NCI-H2107 treated with DMSO at 0.1 percent for 48 hours (cell line): ENCODE measurements at regions not wholly inside any gene's neighbourhood (a gene's known extent, or its start where the extent isn't known, plus 50 kb on each side); places are given as distances from the start of the nearest gene placed in this dataset.
"Not testable (repeated sequence)": the region's sequence is repeated elsewhere in the genome, so short reads cannot be mapped to it uniquely, and the experiment has no call there.

Experiments used
- DNase-seq: peaks from one replicate; lab custom pipeline; 2025; ENCODE audit not compliant: unreplicated experiment; lab: John Stamatoyannopoulos, UW

DNA sequence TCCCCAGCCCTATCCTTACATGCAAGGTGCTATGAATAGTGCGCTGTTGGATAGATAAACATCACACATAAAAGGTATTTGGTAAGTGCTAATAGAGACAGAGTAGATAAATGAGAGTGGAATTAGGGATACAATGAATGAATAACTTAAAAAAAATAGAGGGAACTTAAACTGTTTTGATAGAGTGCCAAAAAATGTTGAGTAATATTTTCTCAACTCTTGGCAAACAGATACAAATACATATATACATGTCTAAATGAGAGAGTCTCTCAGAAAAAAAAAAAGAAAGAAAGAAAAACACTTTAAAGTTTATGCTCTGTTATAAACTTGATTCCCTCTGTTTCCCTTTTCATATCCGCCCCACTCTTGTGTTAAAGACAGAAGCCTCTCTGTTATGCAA is 667.4 kb downstream of the ROBO2 start:
- no peak for DNase-seq

DNA sequence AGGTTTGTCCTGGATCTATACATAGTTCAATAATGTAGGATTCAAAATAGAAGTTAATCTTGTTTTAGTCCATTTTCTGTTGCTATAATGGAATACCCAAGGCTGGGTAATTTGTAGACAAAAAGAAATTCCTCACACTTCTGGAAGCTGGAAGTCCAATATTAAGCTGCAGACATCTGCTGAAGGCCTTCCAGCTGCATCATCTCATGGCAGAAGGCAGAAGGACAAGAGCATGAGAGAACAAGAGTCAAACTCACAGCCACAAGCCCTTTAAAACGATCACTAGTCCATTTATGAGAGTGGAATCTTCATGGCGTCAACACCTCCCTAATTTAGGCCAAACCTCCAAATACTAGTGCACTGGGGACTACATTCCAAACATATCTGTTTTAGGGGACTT is 669.3 kb downstream of the ROBO2 start:
- no peak for DNase-seq

DNA sequence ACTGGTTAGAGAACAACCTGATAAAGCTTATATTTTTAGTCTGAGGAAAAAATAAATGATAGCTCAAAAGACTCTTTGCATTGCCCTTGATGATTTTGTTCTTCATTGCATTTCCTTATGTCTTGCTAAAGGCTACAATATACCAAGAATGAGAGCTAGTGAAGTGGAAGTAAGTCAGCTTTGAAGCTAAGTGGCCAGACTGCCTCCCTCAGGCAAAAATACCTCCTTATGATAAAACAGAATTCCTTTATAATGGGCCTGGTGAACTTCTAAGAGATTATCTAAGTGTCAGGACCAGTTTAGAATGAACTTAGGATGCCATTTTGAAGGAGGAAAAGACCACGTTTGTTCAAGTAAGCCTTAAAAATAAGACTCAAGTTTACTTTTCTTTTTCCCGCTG is 678.4 kb downstream of the ROBO2 start:
- no peak for DNase-seq

DNA sequence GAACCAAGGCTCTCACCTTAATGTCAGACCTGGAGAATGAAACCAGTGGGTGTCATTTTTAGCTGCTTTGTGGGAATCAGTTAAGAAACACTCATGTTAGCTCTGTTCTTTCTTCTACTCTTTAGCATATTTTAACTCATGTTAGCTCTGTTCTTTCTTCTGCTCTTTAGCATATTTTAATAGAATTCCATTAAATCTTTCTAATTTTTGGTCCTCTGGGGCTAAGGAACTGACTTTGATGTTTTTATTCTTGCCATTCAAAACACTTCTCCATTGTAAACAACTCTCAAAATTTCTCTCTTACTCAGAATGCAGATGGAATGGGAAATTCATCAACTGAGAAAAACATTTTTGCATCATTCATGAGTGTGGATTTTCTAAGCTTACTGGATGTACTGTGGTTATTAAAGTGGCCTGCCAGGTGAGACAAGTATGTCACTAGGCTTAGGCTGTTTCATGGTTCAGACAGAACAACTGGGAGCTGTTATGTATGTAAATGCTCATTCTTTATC is 680.6 kb downstream of the ROBO2 start:
- DNase-seq: no peak

DNA sequence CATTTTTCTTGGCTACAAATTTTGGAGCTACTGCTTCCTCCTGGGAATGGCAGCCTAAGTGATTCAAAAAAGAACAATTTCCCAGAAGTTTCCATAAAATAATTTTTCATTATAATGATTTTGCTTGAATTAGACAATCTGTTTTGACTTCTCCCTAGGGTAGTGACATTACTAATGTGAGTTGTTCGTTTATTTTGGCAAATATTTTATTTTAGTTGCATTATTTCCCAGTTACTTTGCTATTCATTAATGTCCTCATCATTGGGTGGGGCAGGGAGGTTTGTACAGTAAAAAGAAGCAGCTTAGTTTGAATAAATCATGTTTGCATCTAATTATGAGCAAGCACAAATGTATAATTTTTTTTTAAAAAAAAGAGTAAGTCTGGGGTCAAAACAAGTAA is 686.6 kb downstream of the ROBO2 start:
- no peak for DNase-seq

DNA sequence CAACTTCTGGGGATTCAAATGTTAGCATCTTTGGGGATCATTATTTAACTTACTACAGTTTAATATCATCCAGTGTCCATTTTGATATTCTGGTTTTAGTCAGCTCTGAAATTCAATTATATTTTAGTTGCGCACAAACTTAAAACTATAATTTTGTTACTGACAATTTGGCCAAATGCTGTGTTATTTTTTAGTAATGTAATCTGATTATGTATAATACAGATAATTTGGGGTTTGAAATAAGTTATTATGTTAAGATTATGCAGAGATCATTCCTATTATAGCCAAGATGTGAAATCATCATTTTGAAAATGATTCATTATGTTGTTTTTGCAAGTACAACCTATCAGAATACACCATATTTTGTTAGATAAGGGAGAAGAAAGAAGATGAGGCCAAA is 706.1 kb downstream of the ROBO2 start:
- DNase-seq: no peak

DNA sequence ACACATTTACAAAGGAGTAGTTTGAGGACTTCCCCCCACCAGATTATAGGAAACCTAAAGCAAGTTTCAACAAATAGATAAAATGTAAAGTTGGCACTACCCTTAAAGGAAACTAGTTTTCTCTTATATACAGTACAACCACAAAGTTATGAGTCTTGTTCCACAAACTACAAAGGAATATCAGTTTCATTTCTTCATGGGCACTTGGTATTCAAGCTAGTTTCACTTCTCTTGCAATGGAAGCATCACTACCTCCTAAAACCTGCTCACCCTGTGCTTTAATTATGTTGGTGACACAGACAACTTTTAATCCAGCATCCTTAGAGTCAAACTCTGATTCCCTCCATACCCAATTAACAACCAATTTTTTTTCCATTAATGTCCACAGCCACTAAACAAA is 707.0 kb downstream of the ROBO2 start:
- DNase-seq: no peak

DNA sequence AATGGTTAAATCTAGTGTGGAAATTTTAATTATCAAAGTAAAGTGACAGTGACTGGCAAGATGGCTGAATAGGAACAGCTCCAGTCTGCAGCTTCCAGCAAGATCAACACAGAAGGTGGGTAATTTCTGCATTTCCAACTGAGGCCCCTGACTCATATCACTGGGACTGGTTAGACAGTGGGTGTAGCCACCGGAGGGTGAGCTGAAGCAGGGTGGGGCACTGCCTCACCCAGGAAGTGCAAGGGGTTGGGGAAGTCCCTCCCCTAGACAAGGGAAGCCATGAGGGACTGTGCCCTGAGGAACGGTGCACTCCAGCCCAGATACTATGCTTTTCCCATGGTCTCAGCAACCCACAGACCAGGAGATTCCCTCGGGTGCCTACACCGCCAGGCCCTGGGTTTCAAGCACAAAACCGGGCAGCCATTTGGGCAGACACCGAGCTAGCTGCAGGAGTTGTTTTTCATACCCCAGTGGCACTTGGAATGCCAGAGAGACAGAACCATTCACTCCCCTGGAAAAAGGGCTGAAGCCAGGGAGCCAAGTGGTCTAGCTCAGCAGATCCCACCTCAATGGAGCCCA is 716.6 kb downstream of the ROBO2 start:
- not testable (repeated sequence) for DNase-seq

DNA sequence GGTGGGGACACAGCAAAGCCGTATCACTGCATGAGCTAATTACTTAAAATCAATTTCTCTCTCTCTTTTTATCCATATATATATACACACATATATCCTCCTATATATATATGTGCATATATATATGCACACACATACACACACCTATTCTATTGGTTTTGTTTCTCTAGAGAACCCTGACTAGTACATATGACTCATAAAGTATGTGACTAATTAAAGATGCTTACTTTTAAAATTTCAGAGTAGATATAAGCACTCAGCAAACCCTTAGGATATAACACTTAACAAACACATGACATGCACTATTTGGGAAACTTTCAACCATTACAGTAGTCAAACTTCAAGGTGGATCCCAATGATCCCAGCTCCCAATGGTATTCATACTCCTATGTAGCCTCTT is 732.6 kb downstream of the ROBO2 start:
- no peak for DNase-seq

DNA sequence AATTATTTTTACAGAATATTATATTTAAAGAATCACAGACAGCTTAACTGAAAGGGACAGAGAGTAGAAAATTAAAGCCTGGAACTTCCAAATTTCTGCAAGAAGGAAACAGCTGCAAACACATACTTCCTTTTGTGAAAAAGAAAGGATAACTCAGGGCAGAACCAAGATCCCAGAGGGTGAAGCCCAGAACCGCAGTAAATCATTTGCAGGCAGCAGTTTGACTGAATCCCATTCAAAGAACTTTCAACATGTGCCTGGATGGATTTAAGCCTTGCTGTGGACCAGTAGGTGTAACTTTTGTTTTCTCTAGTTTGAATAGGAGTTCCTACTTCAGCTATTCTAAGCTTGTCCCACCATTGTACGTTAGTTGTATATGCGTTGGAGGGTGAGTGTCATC is 733.2 kb downstream of the ROBO2 start:
- DNase-seq: no peak

DNA sequence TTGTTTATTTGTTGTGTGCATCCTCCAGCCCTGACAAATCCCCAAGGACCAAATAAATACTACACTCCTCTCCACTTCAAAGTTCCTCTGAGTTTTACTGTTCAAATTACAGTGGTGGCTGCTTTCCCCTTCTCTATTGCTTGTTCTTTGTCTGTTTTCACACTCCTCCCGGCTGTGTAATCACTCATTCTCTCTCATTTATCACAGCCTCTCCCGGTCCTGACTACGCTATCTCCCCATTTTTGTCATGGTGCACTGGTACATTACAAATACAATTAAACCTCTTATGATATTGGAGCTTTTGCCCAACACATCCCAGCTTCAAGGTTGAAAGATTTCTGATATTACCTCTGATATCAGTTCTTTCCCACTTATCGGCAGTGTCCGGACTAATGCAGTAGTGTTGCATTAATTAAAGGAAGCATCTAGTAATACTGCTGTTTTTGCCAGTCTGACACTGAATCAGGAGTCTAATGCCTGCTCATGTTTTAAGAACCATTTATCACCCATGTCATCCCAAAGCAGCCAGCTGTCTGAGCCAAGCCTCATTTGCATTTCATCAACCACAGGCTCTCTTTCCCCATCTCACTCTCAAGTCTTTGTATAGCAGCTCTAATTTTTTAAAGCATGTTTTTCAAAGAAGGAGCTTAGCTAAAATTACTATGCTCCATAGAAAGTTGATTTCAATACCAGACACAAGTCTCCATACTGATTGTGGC is 740.5 kb downstream of the ROBO2 start:
- peak; percentile 52 for DNase-seq

DNA sequence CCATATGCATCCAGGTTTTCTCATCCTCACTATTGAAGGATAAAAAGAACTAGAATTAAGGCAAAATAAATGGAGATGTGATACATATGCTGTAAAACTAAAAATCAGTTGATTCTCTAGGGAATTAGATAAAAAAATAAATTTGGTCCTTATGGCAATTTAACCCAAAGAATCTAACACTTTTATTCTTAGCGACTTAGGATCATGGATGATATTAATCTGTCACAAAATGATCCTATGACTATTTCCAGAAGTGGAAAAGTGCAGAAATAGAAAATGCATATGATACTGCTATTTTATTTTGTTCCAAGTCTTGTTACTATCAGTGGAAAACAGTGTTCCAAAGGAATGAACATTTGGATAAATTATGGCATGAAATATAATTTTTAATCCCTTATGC is 746.3 kb downstream of the ROBO2 start:
- DNase-seq: no peak

DNA sequence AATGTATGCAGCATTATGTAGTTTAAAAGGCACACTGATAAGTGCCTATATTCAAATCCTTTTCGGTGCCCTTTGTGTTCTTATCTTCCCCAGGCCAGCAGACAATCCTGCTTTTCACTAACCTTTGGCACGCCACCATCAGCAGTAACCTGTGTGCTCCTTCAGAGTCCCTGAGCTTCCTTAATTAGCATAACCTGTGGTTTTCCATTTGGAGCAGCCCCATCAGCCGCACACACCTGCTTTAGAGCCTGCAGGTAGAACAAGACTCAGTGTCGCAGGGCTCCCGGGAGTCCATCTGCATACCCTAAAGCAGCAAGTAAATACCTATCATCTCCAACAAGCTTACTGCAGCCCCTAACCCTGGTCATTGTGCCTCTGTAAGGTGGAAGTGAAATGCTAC is 755.1 kb downstream of the ROBO2 start:
- peak; percentile 93 for DNase-seq

DNA sequence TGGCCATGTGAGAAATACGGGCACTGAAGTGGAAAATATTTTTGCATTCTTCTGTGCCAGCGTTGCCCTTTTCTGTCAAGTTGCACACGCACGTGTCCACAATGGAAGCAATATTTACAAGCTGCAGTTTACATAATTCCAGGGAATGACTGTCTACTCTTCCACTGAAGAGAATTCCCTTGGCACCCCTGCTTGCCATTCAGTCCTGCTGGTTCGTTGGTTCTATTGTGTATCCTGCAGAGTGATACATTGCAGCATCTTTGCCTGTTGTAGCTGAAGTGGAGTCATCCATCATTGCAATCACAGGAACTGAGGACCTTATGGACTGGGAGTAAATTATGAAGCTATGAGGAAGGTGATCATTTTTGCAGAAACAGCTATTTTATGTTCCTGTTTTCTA is 759.4 kb downstream of the ROBO2 start:
- peak; percentile 68 for DNase-seq

DNA sequence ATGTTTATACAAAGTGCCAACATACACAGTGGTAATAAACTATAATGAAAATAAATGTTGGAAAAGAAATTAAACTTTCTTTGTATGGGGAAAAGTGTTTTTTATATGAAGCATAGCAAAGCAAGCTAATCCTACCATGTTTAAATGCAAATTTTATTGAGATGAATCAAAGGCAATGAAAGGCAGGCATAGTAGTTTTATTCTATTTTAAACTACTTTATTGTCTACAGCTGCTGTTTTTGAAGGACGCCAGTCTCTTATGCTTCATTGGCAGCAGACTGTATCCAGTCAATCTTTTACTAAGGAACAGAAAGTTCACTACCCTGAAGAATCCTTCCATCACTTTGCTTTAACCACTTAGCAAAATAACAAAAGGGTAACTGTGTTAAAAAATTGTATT is 761.0 kb downstream of the ROBO2 start:
- no peak for DNase-seq

DNA sequence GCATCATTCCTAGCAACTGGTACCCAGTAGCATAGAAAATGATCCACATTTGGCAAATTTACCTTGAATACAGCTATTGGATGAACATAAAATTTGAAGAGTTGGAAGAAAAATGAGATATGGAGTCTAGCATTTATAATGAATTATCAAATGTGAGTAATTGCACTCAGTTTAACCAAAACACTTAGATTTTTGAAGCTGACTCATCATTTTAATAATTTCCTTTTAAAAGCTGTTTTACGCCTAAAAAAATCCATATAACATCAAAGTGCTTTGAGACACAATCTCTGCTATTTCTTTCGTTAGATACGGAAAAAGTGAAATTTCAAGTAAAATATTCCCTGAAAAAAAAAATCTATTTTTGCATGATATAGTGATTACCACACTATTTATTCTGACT is 767.4 kb downstream of the ROBO2 start:
- no peak for DNase-seq

DNA sequence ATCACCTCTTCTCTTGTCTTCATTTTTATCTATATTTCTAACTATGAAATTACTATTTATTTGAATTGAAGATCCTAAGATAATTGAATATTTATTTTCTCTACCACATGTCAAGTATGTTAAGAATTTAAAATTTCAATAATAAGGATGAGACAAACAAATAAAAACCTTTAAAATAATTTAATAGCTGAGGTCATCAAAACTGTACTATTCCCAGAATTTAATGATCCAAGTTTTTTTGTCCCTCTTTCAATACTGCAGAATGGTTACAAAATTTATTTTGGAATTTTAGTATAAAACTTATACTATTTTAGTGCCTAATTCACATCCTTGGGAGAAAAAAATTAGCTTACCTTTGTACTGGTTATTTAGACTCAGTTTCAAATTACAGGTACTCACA is 774.9 kb downstream of the ROBO2 start:
- DNase-seq: no peak

DNA sequence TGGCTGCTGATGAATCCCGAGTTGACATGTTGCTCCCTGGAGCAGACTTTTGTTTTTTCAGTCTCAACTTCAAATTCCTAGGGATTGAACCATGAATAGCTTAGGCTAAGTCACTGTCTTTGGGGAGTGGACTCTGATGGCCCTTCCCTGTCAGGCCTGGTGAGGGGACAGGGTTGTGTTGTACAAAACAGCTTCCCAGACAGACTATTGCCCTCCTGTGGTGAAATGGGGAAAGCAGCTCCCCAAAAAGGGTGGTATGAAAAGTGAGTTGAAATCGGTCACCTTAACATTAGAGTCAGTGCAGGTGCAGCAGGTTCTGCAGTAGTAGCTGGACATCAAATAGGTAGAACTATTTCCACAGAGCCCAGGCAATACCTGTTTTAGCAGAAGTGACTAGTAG is 775.6 kb downstream of the ROBO2 start:
- DNase-seq: peak; percentile 8

DNA sequence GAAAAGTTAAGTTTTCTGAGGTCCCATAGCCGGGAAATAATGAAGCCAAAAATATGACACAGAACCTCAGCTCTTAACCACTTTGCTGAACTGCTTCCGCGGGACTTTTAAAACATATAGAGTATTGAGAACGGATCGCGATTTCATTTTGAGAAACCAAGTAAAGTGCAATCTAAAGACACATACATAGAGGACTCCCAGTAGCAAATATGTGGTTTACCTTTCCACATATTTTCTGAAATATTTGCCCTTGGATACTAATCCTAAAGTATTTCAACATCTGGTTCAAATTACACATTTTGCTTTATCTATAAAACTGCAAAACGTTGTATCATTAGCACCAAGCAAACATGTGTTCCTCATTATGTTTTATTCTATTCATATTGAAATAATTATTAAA is 776.5 kb downstream of the ROBO2 start:
- no peak for DNase-seq

DNA sequence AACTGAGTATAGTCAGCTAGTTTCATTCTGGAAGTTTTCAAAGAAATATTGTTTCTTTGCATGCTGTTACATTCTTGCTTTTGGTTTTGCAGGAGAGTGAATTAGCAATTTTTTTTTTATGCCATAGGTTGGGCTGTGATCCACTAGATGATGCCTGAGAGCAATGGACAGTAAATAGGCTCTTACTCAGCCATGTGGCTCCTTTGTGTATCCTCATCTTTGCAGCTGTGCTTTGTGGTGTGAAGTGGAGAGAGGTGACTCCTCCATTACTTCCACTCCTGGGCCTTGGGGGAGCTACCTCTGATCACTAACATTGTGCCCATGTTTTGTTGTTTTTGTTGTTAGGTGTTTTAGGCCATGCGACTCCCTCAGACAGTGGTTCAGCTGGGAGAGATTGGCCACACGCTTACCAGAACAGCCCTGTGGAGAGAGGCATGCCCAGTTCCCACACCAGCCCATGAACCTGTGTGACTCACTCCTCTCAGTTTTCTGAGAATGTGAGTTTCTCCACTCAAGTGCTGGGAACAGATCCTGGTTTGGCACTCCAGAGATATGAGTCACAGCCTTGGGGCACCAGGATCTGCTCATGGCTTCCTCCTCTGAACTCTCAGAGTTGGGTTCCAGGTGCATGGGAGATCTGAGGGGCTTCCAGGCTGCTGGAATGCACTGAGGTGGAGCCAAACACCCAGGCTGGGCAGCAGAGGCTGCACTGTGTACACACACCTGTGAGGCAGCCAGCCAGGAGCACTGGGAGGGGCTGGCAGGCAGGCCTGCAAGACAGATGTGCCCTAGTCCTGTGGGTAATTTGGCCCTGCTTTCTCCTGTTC is 785.3 kb downstream of the ROBO2 start:
- no peak for DNase-seq

DNA sequence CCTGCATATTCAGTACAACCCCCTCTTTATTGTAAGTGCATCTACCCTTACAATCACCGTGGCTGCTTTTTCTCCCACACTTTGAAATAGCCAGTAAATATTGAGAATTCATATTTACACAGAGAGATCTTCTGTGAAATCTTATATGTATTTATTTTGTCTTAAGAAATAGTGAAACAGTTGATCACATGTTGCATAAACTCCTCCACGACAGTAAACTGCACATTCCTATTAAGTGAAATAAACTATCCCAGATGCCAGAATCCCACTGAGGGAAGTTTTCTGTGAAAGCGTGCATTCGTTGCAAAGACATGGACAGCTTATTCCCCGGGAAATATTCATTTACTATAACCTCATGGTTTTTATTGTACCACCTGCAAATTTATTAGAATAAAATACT is 796.0 kb downstream of the ROBO2 start:
- DNase-seq: no peak

DNA sequence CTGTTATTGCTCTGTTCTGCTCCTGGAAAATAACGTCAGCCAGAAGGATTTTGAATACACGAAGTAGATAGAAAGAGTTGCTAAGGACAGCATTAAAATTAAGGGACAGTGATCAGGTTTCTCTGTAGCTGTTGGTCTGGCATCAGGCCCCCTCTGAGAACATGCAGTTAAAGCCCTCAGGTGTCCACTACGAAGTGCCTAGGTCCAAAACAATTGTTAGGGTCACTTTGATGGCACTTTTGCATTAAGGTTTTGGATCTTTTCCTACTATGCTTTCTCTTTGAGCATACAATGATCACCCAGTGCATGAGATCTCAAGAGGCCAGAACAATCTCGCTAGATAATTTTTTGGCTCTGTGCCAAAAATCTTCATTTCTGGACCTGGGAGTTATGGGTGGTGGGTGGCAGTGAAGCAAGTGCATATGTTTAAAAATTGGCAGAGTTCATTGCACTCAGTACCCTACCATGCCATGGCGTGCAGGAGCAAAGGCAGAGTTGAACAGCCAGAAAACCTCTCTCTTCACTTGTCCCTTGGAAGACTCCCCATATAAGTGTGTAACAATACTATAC is 797.6 kb downstream of the ROBO2 start:
- DNase-seq: no peak
